Thymus (tissue), 11 donors: ENCODE measurements at regions not wholly inside any gene's neighbourhood (a gene's known extent, or its start where the extent isn't known, plus 50 kb on each side); places are given as distances from the start of the nearest gene placed in this dataset.

ENCODE experiments used
- DNase-seq, 9 donors: peaks; one replicate each; pipeline ENCODE4 v3.0.0-alpha.2; 2013; ENCODE audit warnings: low spot score in 9 of 9, low read depth in 6 of 9, missing footprints in 1 of 9
- H3K27ac ChIP-seq, 2 donors: one replicate each; pipeline ENCODE4 v1.5.1; 2013; ENCODE audit warnings: control low read depth in 1 of 2, low read depth in 1 of 2, low read length in 1 of 2, mild to moderate bottlenecking in 1 of 2, moderate library complexity in 1 of 2
- H3K27me3 ChIP-seq, 2 donors: one replicate each; pipeline ENCODE4 v1.5.1; 2013; ENCODE audit warnings: low read length in 1 of 2; ENCODE audit not compliant: control insufficient read depth in 2 of 2, insufficient read depth in 1 of 2
- H3K36me3 ChIP-seq, 2 donors: one replicate each; pipeline ENCODE4 v1.5.1; 2013; ENCODE audit warnings: low read length in 1 of 2, mild to moderate bottlenecking in 1 of 2, moderate library complexity in 1 of 2; ENCODE audit not compliant: control insufficient read depth in 2 of 2, insufficient read depth in 2 of 2
- H3K4me1 ChIP-seq, 2 donors: one replicate each; pipeline ENCODE4 v1.5.1; 2013; ENCODE audit warnings: low read length in 2 of 2; ENCODE audit not compliant: control insufficient read depth in 2 of 2, insufficient read depth in 2 of 2
- H3K4me3 ChIP-seq, 2 donors: one replicate each; pipeline ENCODE4 v1.5.1; 2013; ENCODE audit warnings: low read length in 2 of 2, control low read depth in 1 of 2, mild to moderate bottlenecking in 1 of 2
- H3K9me3 ChIP-seq, 2 donors: one replicate each; pipeline ENCODE4 v1.5.1; 2013; ENCODE audit warnings: low read length in 1 of 2, mild to moderate bottlenecking in 1 of 2; ENCODE audit not compliant: control insufficient read depth in 2 of 2, insufficient read depth in 1 of 2
- WGBS: extraction: QIAGEN DNeasy Blood & Tissue Kit; methylation state at CpG from one replicate; pipeline ENCODE4 v1.1.7; 2013; 5-methylcytosine and 5-hydroxymethylcytosine counted together
- donor health status: healthy.

DNA sequence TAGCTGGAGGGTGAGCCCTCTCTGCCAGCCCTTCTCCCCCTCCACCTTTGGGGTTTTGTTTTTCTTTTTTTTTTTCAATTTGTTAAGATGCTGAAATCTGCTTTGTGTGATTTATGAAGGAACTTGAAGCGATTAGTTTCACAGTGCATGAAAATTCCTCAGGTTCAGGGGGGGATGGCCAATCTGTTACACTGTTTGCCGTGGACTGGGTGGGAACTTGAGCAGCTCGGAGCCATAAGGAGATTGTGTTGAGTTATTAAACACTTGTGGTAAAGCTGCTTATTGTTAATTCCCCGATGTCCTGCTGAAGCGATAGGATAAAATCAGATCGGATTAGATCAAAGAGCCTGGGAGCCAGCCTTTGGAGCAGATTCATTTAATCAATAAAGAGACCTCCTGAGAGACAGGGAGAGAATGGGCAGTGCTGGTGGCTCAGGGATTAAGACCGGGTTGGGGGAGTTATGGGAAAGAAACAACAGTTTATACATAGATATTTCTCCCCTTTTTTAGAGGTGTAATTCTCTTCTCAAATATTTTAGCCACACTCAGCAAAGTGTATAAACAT is 105.8 kb upstream of the SPATA31D4 start:
- Histone ChIP-seq H3K27ac (no peak overlapping the region), H3K4me3 (no peak overlapping the region), H3K36me3 (no peaks in the 10 kb centered on the region), H3K9me3 (no peaks in the 10 kb centered on the region), H3K4me1 (peaks cover 1 to 5% of the 10 kb centered on the region in 2 donors), H3K27me3 (no peaks in the 10 kb centered on the region)
- DNase-seq: no peak
- WGBS: 96% methylated on average over 7 of the region's 7 CpGs

DNA sequence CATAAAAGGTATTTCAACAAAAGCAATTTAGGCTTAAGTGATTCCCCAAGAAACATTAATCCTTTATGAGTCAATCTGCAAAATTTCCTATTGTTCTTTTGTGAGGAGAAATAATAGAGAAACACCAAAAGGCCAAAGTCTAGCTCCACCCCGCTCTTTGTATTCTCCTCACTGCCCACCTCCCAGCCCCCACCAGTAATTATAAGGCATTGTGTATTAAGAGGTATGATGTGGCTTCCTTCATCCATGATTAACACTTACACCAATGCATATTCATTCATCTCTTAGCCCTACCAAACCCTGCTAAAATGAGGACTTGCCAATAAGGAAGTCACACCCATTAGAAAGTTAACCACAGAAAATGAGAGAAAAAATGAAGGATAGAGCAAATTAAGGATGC is 105.3 kb upstream of the SPATA31D4 start:
- Histone ChIP-seq H3K36me3 (no peaks in the 10 kb centered on the region), H3K4me1 (peaks cover 7 to 11% of the 10 kb centered on the region in 2 donors), H3K9me3 (no peaks in the 10 kb centered on the region), H3K27ac (no peak overlapping the region), H3K4me3 (no peak overlapping the region), H3K27me3 (no peaks in the 10 kb centered on the region)
- 96% methylated on average over 1 of the region's 1 CpG for WGBS
- no peak for DNase-seq

DNA sequence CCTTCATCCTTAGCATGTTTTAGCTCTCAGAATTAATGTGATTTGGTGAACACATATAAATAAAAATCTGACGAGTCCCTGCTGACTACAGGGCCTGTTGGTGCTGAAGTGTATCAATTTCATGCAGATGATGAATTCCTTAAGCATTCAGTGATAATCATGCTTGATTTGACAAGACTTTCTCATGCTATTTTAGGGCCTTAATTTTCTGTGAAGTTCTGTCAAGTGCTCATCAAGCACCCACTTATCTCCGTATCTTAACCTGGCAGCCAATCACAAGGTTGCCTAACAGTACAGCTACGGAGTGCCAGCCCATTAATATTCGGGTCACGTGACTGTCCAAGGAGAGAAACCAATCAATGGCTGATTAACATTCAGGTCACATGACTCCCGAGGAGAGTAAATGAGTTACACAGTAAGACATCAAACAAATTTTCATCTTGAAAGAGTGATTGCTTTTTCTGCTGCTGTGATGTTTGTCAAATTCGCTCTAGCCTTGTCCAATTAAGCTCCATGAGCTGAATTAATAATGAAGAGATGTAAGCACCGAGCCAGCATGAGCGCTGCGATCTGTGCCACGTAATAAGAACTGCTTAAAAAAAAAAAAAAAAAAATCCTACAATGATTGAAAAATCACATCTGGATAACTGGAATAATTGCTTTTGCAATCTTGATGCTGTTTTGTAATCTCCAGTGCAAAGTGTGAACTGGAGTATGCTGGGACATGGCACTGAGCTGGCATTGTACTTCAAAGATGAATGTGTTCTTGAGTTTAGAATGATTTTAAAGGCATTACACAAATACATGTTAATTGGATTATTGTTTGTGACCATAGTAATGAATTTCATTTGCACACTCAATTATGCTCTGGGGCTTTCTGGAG is 104.3 kb upstream of the SPATA31D4 start:
- H3K27ac ChIP-seq: no peak overlapping the region
- no peaks in the 10 kb centered on the region for H3K36me3 ChIP-seq
- no peak overlapping the region for H3K4me3 ChIP-seq
- WGBS: 97% methylated on average over 11 of the region's 11 CpGs
- H3K4me1 ChIP-seq: peaks cover 12 to 14% of the 10 kb centered on the region in 2 donors
- H3K27me3 ChIP-seq: no peaks in the 10 kb centered on the region
- DNase-seq: no peak
- H3K9me3 ChIP-seq: no peaks in the 10 kb centered on the region

DNA sequence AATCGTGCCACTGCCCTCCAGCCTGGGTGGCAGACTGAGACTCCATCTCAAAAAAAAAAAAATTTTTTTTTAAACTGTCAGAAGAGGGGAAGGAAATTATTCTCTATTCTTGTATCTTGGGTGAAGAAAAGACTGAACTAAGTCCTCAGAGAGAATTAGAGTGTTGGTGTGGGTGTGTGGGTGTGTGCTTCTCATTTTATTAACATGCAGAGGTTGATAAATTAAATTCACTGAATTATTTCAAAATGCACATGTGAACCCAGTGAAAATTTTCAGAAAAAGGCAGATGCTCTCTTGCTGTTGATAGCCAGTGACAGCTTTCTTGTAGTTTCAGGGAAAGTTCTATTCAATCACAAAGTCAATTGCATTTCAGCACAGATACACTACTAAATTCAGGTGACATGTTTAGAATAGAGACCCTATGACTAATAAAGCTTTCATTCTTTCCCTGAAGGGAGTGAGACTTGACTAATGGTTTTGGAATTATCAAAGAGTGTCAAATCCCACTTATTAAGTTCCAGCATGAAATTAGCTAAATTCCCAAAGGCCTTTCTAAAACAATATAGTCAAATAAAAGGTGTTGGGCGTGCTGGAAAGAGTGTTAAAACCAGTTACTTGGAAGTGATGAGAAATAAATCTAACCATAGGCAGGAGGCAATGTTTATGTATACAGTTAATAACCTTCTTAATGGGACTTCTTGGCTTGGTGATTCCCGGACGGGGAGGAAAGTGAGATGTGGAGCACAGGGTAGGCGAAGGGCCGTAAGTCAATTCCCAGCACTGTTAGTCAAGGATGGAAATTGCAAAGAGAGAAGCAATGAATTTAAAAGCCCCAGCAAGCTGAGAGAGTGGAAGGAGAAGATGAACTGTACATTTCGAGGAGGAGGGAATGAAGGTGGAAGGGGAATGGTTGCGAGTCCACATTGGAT is 103.2 kb upstream of the SPATA31D4 start:
- H3K27ac ChIP-seq: no peak overlapping the region
- WGBS: 97% methylated on average over 8 of the region's 8 CpGs
- no peak for DNase-seq
- H3K4me3 ChIP-seq: no peak overlapping the region
- peaks cover 14 to 15% of the 10 kb centered on the region in 2 donors for H3K4me1 ChIP-seq
- H3K36me3 ChIP-seq: no peaks in the 10 kb centered on the region
- H3K27me3 ChIP-seq: no peaks in the 10 kb centered on the region
- no peaks in the 10 kb centered on the region for H3K9me3 ChIP-seq

DNA sequence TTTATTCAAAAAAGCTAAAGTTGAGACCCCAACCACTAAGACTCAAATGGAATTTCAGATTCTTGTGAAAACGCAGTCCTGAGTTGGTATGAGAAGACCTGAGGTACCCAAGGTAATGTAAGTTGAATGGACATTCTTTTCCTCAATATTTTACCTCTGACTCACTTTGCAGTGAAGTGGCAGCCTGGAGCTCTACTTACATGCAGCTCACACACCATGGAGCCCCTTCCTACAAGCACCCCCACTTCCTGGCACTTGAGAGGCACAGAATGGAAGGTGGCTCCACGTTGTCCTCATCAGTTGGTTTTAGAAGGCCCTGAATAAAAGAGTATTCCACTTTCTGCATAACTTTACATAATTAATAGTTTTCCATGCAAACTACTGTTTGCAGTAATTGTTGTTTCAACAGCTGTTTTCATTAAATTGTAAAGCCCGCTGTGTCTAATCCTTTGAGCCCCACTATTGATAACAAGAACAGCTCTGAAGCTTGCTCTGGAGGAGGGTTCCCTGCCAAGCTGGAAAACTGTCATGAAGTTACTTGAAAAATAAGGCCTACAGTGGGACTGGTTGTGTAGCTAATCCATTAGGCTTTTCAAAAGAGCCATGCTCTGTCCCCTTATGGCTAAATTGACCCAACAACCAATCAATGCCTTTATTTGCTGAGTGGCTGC is 102.2 kb upstream of the SPATA31D4 start:
- Histone ChIP-seq H3K9me3 (no peaks in the 10 kb centered on the region), H3K27ac (no peak overlapping the region), H3K36me3 (no peaks in the 10 kb centered on the region), H3K27me3 (no peaks in the 10 kb centered on the region), H3K4me3 (no peak overlapping the region), H3K4me1 (peaks cover 14 to 15% of the 10 kb centered on the region in 2 donors)
- over 99% methylated on average over 3 of the region's 3 CpGs for WGBS
- no peak for DNase-seq

DNA sequence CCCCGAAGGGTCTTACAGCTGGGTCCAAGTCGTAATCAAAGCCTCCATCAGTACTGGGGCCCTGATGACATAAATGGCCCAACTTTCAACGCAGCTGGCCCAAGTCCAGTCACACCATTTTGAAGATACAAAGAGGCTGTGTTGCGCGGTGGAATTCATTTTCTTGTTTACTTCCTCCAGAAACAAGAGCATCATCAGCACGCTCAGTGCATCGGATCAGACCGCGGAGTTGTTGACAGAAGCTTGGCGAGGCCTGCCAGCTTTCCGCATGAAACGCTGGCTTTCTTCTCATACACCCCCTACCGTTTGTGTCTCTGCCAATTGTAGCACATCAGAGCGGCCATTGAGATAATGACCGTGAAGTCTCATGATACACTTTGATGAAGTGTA is 101.7 kb upstream of the SPATA31D4 start:
- WGBS: 95% methylated on average over 15 of the region's 15 CpGs
- no peak for DNase-seq
- Histone ChIP-seq H3K4me1 (peaks cover 14 to 17% of the 10 kb centered on the region in 2 donors), H3K27me3 (no peaks in the 10 kb centered on the region), H3K9me3 (no peaks in the 10 kb centered on the region), H3K36me3 (no peaks in the 10 kb centered on the region), H3K4me3 (no peak overlapping the region), H3K27ac (no peak overlapping the region)

DNA sequence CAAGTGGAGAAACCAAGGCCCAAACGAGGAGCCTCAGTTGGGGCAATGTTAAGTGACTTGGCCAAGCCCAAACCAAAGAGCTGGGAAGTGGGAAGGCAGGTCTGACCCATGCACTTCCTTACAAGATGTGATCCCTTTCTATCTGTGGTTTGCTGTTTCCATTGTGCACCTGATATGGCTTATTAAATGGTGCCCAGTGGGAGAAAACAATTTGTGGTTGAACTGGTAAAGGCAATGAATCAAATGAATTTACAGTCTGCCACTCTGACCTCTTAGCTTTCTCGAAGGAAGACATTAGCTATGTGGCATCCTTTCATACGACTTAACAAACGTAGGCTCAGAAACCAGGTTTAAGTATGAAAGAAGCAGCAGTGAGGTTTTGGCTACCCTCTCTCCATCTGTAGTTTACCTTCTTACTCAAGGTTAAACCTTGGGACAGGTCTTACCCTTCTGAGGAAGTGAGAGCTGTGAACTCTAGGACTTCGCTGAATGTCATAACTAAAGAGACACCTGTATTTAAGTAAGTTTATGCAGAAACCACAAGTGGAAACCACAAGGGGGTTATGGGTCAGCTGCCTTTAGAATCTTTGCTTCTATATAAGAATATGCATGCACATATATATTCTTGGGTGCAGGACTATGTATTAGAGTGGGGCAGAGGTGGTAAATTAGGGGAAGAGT is 100.5 kb upstream of the SPATA31D4 start:
- WGBS: 41% methylated on average over 5 of the region's 5 CpGs
- H3K9me3 ChIP-seq: no peaks in the 10 kb centered on the region
- H3K27me3 ChIP-seq: no peaks in the 10 kb centered on the region
- no peak overlapping the region for H3K4me3 ChIP-seq
- H3K27ac ChIP-seq: no peak overlapping the region
- DNase-seq: peak in 8 of 9 donors; percentile 2 to 56 (median 14)
- H3K4me1 ChIP-seq: peaks cover 14 to 16% of the 10 kb centered on the region in 2 donors
- no peaks in the 10 kb centered on the region for H3K36me3 ChIP-seq

DNA sequence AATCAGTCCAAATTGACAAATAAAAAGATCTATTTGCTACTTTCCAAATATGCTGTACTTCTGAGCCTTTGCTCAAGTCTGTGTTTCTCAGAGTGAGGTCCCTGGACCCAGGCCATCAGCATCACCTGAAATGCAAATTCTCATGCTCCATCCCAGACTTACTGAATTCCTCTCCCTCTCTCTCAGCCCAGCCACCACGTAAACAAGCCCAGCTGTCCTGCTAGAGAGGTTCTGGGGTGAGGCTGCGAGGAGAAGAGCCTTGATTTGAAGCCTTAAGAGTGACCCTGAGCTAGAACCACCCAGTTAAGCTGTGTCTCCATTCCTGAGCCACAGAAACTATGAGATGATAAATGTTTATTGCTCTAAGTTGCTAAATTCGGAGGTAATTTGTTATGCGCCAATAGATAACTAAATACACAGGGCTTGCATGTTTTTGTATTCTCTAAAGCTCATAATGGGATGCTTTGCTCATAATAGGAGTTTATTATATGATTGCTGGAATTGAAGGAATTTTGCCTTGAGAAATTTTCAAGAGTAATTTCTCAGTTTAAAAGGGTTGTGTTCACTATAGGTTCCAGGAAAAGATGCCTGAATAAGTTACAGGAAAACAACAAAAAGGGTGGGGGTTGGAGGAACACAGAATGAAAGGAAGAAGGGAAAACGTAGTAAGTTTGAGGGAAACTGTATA is 98.9 kb upstream of the SPATA31D4 start:
- no peak for DNase-seq
- WGBS: 97% methylated on average over 5 of the region's 5 CpGs

More for the DNA sequence above, 98.9 kb upstream of the SPATA31D4 start:
- Histone ChIP-seq H3K4me3 (no peak overlapping the region), H3K9me3 (no peaks in the 10 kb centered on the region), H3K36me3 (no peaks in the 10 kb centered on the region), H3K27ac (no peak overlapping the region), H3K4me1 (peaks cover 14 to 16% of the 10 kb centered on the region in 2 donors), H3K27me3 (no peaks in the 10 kb centered on the region)
